Thyroid gland (tissue), 4 donors: ENCODE measurements at regions not wholly inside any gene's neighbourhood (a gene's known extent, or its start where the extent isn't known, plus 50 kb on each side); places are given as distances from the start of the nearest gene placed in this dataset.

Experiments
- DNase-seq, 2 donors: peaks; one replicate each; pipeline ENCODE4 v3.0.0-alpha.2; 2019
- H3K27ac ChIP-seq, 3 donors: fragments of 200-600 bp; sonication (generic); 1 replicate in 2 of 3; 2 replicates in 1 of 3; pipeline ENCODE4 v1.5.1; 2016 to 2019; ENCODE audit warnings: mild to moderate bottlenecking in 1 of 3, moderate library complexity in 1 of 3
- H3K27me3 ChIP-seq: fragments of 200-600 bp; sonication (generic); one replicate; pipeline ENCODE4 v1.5.1; 2019
- H3K36me3 ChIP-seq, 2 donors: fragments of 200-600 bp; sonication (generic); one replicate each; pipeline ENCODE4 v1.5.1; 2016 to 2019
- H3K4me1 ChIP-seq, 2 donors: fragments of 200-600 bp; sonication (generic); one replicate each; pipeline ENCODE4 v1.5.1; 2017 to 2019
- H3K4me3 ChIP-seq, 3 donors: fragments of 200-600 bp; sonication (generic); replicated peaks in 1 of 3; 1 replicate in 2 of 3; 2 replicates in 1 of 3; pipeline ENCODE4 v1.5.1; 2016; ENCODE audit warnings: mild to moderate bottlenecking in 1 of 3
- H3K9me3 ChIP-seq: fragments of 200-600 bp; sonication (generic); one replicate; pipeline ENCODE4 v1.5.1; 2017
- POLR2A ChIP-seq, 2 donors: fragments of 450-650 bp; IDR thresholded peaks; one replicate each; pipeline ENCODE4 v1.6.1; 2017; ENCODE audit warnings: antibody characterized with exemption in 2 of 2, mild to moderate bottlenecking in 2 of 2, moderate library complexity in 1 of 2
- WGBS, 2 donors: methylation state at CpG; one replicate each; pipeline ENCODE4 v1.1.5; 2017; 5-methylcytosine and 5-hydroxymethylcytosine counted together
- intact Hi-C: fragments of 100-400 bp; cut with DNase I; formaldehyde crosslinking; loops from one replicate; pipeline ENCODE4 v1.15.1; 2023
- TF ChIP-seq, protein P1 (sequence below), 6 experiments: fragments of 200-600 bp in 3 of 6; fragments of 450-650 bp in 3 of 6; sonication (generic) in 3 of 6; IDR thresholded peaks; one replicate each; pipeline ENCODE4 v1.5.1; 2016 to 2019; ENCODE audit warnings: antibody characterized with exemption in 6 of 6, mild to moderate bottlenecking in 2 of 6, inconsistent platforms in 1 of 6, moderate library complexity in 1 of 6

DNA sequence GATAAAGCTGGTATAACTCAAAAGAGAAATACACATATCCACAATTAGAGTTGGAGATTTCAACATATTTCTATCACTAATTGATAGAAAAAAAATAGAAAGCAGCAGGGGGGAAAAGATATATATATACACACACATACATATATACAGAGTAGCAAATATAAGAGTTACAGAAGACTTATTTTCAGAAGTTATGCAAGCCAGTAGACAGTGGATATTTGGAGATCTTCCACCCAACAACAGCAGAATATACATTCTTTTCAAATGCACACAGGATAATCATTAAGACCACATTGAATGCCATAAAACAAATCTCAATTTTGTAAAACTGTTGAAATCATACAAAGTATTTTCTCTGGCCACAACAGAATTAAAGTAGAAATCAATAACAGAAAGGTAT, 192.8 kb downstream of the LACC1 start:
- Histone ChIP-seq H3K9me3 (no peaks in the 10 kb centered on the region), H3K27me3 (no peaks in the 10 kb centered on the region), H3K4me1 (peaks cover 7 to 8% of the 10 kb centered on the region in 2 donors), H3K27ac (no peak overlapping the region), H3K36me3 (no peaks in the 10 kb centered on the region), H3K4me3 (no peak overlapping the region)
- intact Hi-C loops: no loop called here
- no peak for DNase-seq
- TF ChIP-seq, protein P1, sequence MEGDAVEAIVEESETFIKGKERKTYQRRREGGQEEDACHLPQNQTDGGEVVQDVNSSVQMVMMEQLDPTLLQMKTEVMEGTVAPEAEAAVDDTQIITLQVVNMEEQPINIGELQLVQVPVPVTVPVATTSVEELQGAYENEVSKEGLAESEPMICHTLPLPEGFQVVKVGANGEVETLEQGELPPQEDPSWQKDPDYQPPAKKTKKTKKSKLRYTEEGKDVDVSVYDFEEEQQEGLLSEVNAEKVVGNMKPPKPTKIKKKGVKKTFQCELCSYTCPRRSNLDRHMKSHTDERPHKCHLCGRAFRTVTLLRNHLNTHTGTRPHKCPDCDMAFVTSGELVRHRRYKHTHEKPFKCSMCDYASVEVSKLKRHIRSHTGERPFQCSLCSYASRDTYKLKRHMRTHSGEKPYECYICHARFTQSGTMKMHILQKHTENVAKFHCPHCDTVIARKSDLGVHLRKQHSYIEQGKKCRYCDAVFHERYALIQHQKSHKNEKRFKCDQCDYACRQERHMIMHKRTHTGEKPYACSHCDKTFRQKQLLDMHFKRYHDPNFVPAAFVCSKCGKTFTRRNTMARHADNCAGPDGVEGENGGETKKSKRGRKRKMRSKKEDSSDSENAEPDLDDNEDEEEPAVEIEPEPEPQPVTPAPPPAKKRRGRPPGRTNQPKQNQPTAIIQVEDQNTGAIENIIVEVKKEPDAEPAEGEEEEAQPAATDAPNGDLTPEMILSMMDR (IDR thresholded peaks at IDR 0.05): no peak
- no peak for TF ChIP-seq POLR2A (IDR thresholded peaks at IDR 0.05)

DNA sequence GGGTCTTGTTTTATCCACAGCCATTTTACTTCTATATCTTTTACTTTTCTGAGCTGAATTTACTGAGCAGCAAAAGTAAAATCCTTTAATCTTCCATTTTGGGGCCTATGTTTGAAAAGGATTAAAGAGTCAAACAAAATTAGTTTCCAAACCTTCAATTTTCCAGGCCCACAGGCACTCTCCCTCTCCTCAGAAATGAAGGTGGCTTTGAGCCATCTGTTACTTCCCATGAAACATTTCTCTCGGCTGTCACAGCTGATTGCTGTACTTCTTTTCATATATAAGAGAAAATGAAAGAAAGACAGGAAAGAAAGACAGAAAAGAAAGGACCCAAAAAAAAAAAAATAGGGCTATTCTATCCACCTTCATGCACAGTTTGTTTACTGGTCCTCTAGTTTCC, 194.9 kb downstream of the LACC1 start:
- peaks cover 5% of the 10 kb centered on the region for H3K9me3 ChIP-seq
- WGBS, 2 donors: 69 to 80% methylated on average over 1 of the region's 1 CpG
- H3K36me3 ChIP-seq: no peaks in the 10 kb centered on the region
- DNase-seq: no peak
- H3K4me1 ChIP-seq: peaks cover 7 to 8% of the 10 kb centered on the region in 2 donors
- no peaks in the 10 kb centered on the region for H3K27me3 ChIP-seq
- no peak overlapping the region for H3K4me3 ChIP-seq
- TF ChIP-seq POLR2A (IDR thresholded peaks at IDR 0.05): no peak
- TF ChIP-seq, protein P1 (IDR thresholded peaks at IDR 0.05): no peak
- peak overlapping the region in 1 of 3 donors; percentile 3 for H3K27ac ChIP-seq
- intact Hi-C loops: no loop called here

DNA sequence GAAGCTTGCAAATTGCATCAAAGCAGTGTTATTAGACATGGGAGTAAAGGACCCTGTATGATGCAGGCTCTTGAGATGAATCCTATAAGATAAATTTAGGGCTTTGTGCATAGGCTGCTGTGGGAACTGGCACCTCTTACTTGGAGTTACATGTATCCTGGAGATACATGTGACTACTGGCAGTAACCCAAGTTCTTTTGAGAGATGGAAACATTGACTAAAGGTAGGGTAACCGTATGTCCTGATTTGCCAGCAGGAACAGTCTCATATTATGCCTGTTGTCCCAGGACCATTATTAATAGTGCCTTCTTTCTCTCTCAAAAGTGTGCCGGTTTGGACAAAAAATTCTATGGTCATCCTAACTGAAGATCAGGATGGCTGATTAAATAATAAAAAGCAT, 195.4 kb downstream of the LACC1 start:
- Histone ChIP-seq H3K27ac (peak overlapping the region in 1 of 3 donors; percentile 3), H3K4me3 (no peak overlapping the region), H3K27me3 (no peaks in the 10 kb centered on the region), H3K4me1 (peaks cover 7 to 8% of the 10 kb centered on the region in 2 donors), H3K9me3 (peaks cover 5% of the 10 kb centered on the region), H3K36me3 (no peaks in the 10 kb centered on the region)
- DNase-seq: no peak
- intact Hi-C loops: no loop called here
- whole genome bisulfite sequencing, 2 donors: 76 to 80% methylated on average over 2 of the region's 2 CpGs
- TF ChIP-seq, protein P1 (IDR thresholded peaks at IDR 0.05): no peak
- TF ChIP-seq POLR2A (IDR thresholded peaks at IDR 0.05): no peak

DNA sequence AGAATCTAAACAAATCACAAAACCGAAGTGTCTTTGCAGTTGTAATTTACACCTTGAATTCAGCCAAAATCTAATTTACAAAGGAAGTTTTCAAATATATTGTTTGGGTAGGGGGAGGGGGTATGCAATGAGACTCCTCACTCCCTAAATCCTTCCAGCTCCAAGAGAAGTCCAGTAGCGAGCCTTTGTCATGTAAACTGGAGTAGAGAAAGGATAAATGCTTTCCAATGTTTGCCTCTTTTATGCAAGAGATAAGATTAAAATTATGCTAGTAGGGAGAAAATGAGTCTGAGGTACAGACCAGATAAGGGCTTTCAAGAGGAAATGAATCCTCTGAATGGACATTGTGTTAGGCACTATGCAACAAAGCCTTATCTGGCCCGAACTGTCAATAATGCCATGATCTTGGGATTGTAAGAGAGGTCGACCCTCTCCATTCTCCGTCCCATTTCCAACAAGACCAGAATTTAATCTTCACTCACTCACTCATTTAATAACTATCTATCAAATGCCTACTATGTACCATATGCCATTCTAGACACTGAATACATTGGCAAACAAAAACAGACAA, 199.2 kb downstream of the LACC1 start:
- no peak for TF ChIP-seq POLR2A (IDR thresholded peaks at IDR 0.05)
- TF ChIP-seq, protein P1 (IDR thresholded peaks at IDR 0.05): no peak
- intact Hi-C loops: no loop called here
- Histone ChIP-seq H3K4me1 (peaks cover 7 to 8% of the 10 kb centered on the region in 2 donors), H3K27me3 (no peaks in the 10 kb centered on the region), H3K9me3 (peaks cover 5% of the 10 kb centered on the region), H3K4me3 (no peak overlapping the region), H3K36me3 (no peaks in the 10 kb centered on the region), H3K27ac (no peak overlapping the region)
- 56 to 58% methylated on average over 5 of the region's 5 CpGs for WGBS, 2 donors
- DNase-seq: no peak

- intact Hi-C loops: no loop called here
- DNase-seq: no peak
- Histone ChIP-seq H3K4me1 (peaks cover 7 to 8% of the 10 kb centered on the region in 2 donors), H3K36me3 (no peaks in the 10 kb centered on the region), H3K4me3 (no peak overlapping the region), H3K27ac (no peak overlapping the region), H3K27me3 (no peaks in the 10 kb centered on the region), H3K9me3 (peaks cover 5% of the 10 kb centered on the region)
- 49 to 53% methylated on average over 11 of the region's 11 CpGs for WGBS, 2 donors
- TF ChIP-seq, protein P1 (IDR thresholded peaks at IDR 0.05): no peak
- TF ChIP-seq POLR2A (IDR thresholded peaks at IDR 0.05): no peak
Measured at GRCh38 chr13:44079413-44080205, 199.9 kb downstream of the LACC1 start.
